Transverse colon (tissue), 4 donors: ENCODE measurements at regions not wholly inside any gene's neighbourhood (a gene's known extent, or its start where the extent isn't known, plus 50 kb on each side); places are given as distances from the start of the nearest gene placed in this dataset.

Experiments used
- DNase-seq: peaks from one replicate; pipeline ENCODE4 v3.0.0-alpha.2; 2019
- H3K27ac ChIP-seq, 4 donors: fragments of 200-600 bp; sonication (generic); 2 replicates each; pipeline ENCODE4 v1.5.1; 2016 to 2018; ENCODE audit warnings: inconsistent platforms in 4 of 4
- H3K27me3 ChIP-seq: fragments of 200-600 bp; sonication (generic); 2 replicates; pipeline ENCODE4 v1.5.1; 2017; ENCODE audit warnings: inconsistent platforms
- H3K36me3 ChIP-seq, 4 donors: fragments of 200-600 bp; sonication (generic); 2 replicates each; pipeline ENCODE4 v1.5.1; 2017 to 2019; ENCODE audit warnings: inconsistent platforms in 4 of 4
- H3K4me1 ChIP-seq, 4 donors: fragments of 200-600 bp; sonication (generic); 2 replicates each; pipeline ENCODE4 v1.5.1; 2017 to 2020; ENCODE audit warnings: inconsistent platforms in 4 of 4
- H3K4me3 ChIP-seq, 4 donors: fragments of 200-600 bp; sonication (generic); 1 replicate in 1 of 4; 2 replicates in 3 of 4; pipeline versions ENCODE4 v1.5.1 to v1.6.1; 2017 to 2019; ENCODE audit warnings: inconsistent platforms in 4 of 4
- H3K9me3 ChIP-seq, 2 donors: fragments of 200-600 bp; sonication (generic); 2 replicates each; pipeline ENCODE4 v1.5.1; 2017 to 2019; ENCODE audit warnings: inconsistent platforms in 2 of 2
- CTCF ChIP-seq, 5 experiments: fragments of 200-600 bp in 3 of 5; fragments of 450-650 bp in 2 of 5; sonication (generic) in 3 of 5; IDR thresholded peaks; 1 replicate in 2 of 5; 2 replicates in 3 of 5; pipeline ENCODE4 v1.5.1; 2016 to 2017; ENCODE audit warnings: antibody characterized with exemption in 5 of 5, inconsistent platforms in 3 of 5, mild to moderate bottlenecking in 2 of 5, moderate library complexity in 1 of 5
- EP300 ChIP-seq: sonication (generic); formaldehyde crosslinking; IDR thresholded peaks from one replicate; pipeline ENCODE4 v1.6.1; 2017; ENCODE audit warnings: antibody characterized with exemption, low read depth
- POLR2A ChIP-seq: fragments of 450-650 bp; IDR thresholded peaks from one replicate; pipeline ENCODE4 v1.6.1; 2016; ENCODE audit warnings: antibody characterized with exemption, mild to moderate bottlenecking, moderate library complexity
- POLR2AphosphoS5 ChIP-seq, 3 donors: sonication (generic); formaldehyde crosslinking; IDR thresholded peaks; one replicate each; pipeline ENCODE4 v1.6.1; 2016; ENCODE audit warnings: antibody characterized with exemption in 3 of 3
- WGBS, 2 donors: methylation state at CpG; one replicate each; pipeline ENCODE4 v1.1.5; 2018; ENCODE audit warnings: low coverage in 1 of 2; 5-methylcytosine and 5-hydroxymethylcytosine counted together
- in situ Hi-C, 4 donors: fragments of 200-750 bp; cut with MboI; loops; one replicate each; pipeline versions ENCODE4 v1.15.0 to v1.15.1; 2017; ENCODE audit warnings: low sequenced_read_pairs in 3 of 4, low pct_ligation_motif_present in 1 of 4, low pct_unique_long_range_greater_than_20kb in 1 of 4
- intact Hi-C: fragments of 100-400 bp; cut with DNase I; formaldehyde crosslinking; loops from one replicate; pipeline ENCODE4 v1.15.1; 2023; ENCODE audit warnings: low total_unique reads

GRCh38 chr2:16018277-16019059, 78.1 kb downstream of the MYCN start:
- peaks cover 9% of the 10 kb centered on the region for H3K27me3 ChIP-seq
- TF ChIP-seq POLR2A (no peak), CTCF (IDR thresholded peaks at IDR 0.05) (no peak), EP300 (no peak), POLR2AphosphoS5 (IDR thresholded peaks at IDR 0.05) (no peak)
- in situ Hi-C loops, result no loop called here
- intact Hi-C loops, result no loop called here
- DNase-seq, result no peak
- 82 to 87% methylated on average over 3 to 13 of the region's 13 CpGs for WGBS, 2 donors
- no peaks in the 10 kb centered on the region for H3K9me3 ChIP-seq
- H3K36me3 ChIP-seq, result no peaks in the 10 kb centered on the region
- H3K27ac ChIP-seq, result no peak overlapping the region
- H3K4me1 ChIP-seq, result peaks cover 0 to 8% (median 5%) of the 10 kb centered on the region in 4 donors
- no peak overlapping the region for H3K4me3 ChIP-seq

- in situ Hi-C loops, result no loop called here
- Histone ChIP-seq H3K9me3 (no peaks in the 10 kb centered on the region), H3K36me3 (no peaks in the 10 kb centered on the region), H3K27ac (no peak overlapping the region), H3K27me3 (peaks cover 19% of the 10 kb centered on the region), H3K4me3 (no peak overlapping the region), H3K4me1 (peaks cover 0 to 20% (median 13%) of the 10 kb centered on the region in 4 donors)
- intact Hi-C loops, result no loop called here
- DNase-seq, result no peak
- WGBS, 2 donors, result 88 to 100% methylated on average over 1 of the region's 1 CpG
- TF ChIP-seq EP300, result no peak
- no peak for TF ChIP-seq CTCF (IDR thresholded peaks at IDR 0.05)
- TF ChIP-seq POLR2AphosphoS5 (IDR thresholded peaks at IDR 0.05), result no peak
- TF ChIP-seq POLR2A, result no peak
Observed at GRCh38 chr2:16016282-16016681, 75.9 kb downstream of the MYCN start.

- H3K27me3 ChIP-seq, result peaks cover 19% of the 10 kb centered on the region
- no peak overlapping the region for H3K4me3 ChIP-seq
- H3K27ac ChIP-seq, result no peak overlapping the region
- H3K9me3 ChIP-seq, result no peaks in the 10 kb centered on the region
- no peak for TF ChIP-seq POLR2AphosphoS5 (IDR thresholded peaks at IDR 0.05)
- TF ChIP-seq EP300, result no peak
- TF ChIP-seq CTCF (IDR thresholded peaks at IDR 0.05), result no peak
- no peak for TF ChIP-seq POLR2A
- intact Hi-C loops (no loop called here), in situ Hi-C loops (no loop called here)
- no peaks in the 10 kb centered on the region for H3K36me3 ChIP-seq
- no peak for DNase-seq
- 36 to 49% methylated on average over 2 of the region's 2 CpGs for WGBS, 2 donors
- peaks cover 0 to 20% (median 13%) of the 10 kb centered on the region in 4 donors for H3K4me1 ChIP-seq
Observed at GRCh38 chr2:16015903-16016265, 75.5 kb downstream of the MYCN start.

- TF ChIP-seq POLR2A (no peak), CTCF (IDR thresholded peaks at IDR 0.05) (no peak), EP300 (no peak), POLR2AphosphoS5 (IDR thresholded peaks at IDR 0.05) (no peak)
Observed at GRCh38 chr2:16015210-16015902, 75.0 kb downstream of the MYCN start.

More at GRCh38 chr2:16015210-16015902, 75.0 kb downstream of the MYCN start:
- no peak for DNase-seq
- Histone ChIP-seq H3K4me3 (no peak overlapping the region), H3K36me3 (no peaks in the 10 kb centered on the region), H3K9me3 (no peaks in the 10 kb centered on the region), H3K27me3 (peaks cover 19% of the 10 kb centered on the region), H3K4me1 (peaks cover 0 to 20% (median 13%) of the 10 kb centered on the region in 4 donors), H3K27ac (no peak overlapping the region)
- 66 to 72% methylated on average over 5 to 15 of the region's 15 CpGs for WGBS, 2 donors
- in situ Hi-C loops (no loop called here), intact Hi-C loops (no loop called here)
